Bronchial epithelial cell (primary cell): ENCODE measurements at regions not wholly inside any gene's neighbourhood (a gene's known extent, or its start where the extent isn't known, plus 50 kb on each side); places are given as distances from the start of the nearest gene placed in this dataset.

ENCODE experiments used
- DNase-seq: peaks from one replicate; pipeline ENCODE4 v3.0.0-alpha.2; 2010; ENCODE audit warnings: low read depth
- FAIRE-seq: peaks from 2 replicates; lab custom pipeline; 2011; peaks lifted over from hg19 to GRCh38; lab: Jason Lieb, UNC
- H3K27me3 ChIP-seq: 2 replicates; pipeline ENCODE4 v1.5.1; 2011; ENCODE audit warnings: low read length; ENCODE audit not compliant: control insufficient read depth, insufficient read depth
- H3K36me3 ChIP-seq: 2 replicates; pipeline ENCODE4 v1.5.1; 2011; ENCODE audit warnings: low read length; ENCODE audit not compliant: control insufficient read depth, insufficient read depth
- H3K4me3 ChIP-seq: 2 replicates; pipeline ENCODE4 v1.5.1; 2011; ENCODE audit warnings: mild to moderate bottlenecking, low read depth, low read length, control low read depth
- TF ChIP-seq, protein P1 (sequence below): IDR thresholded peaks from 2 replicates; pipeline ENCODE4 v1.5.1; 2011; ENCODE audit warnings: mild to moderate bottlenecking, moderate library complexity, low read length, control low read depth, inconsistent platforms; ENCODE audit not compliant: insufficient read depth, severe bottlenecking

DNA sequence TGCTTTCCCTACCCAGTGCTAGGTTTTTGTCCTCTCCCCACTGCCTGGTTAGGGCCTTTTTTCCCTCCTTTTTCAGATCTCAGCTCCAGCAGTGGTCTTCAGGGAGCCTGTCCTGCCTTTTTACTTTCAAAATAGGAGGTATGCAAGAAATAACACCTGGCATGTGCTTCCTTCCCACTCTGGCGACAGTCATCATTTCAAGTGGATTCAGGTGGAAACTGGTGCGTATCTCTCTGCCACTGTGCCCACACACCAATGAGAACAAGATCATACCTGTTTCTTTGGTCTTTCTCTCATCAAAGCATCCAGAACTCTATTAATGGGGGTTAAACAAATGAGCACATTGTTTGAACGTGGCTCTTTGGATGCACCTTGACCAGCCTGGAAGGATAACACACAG, 95.7 kb upstream of the GGTLC1 start:
- Histone ChIP-seq H3K4me3 (no peak overlapping the region), H3K36me3 (no peaks in the 10 kb centered on the region), H3K27me3 (no peaks in the 10 kb centered on the region)
- peak; percentile 18 for FAIRE-seq
- DNase-seq: no peak
- TF ChIP-seq, protein P1, sequence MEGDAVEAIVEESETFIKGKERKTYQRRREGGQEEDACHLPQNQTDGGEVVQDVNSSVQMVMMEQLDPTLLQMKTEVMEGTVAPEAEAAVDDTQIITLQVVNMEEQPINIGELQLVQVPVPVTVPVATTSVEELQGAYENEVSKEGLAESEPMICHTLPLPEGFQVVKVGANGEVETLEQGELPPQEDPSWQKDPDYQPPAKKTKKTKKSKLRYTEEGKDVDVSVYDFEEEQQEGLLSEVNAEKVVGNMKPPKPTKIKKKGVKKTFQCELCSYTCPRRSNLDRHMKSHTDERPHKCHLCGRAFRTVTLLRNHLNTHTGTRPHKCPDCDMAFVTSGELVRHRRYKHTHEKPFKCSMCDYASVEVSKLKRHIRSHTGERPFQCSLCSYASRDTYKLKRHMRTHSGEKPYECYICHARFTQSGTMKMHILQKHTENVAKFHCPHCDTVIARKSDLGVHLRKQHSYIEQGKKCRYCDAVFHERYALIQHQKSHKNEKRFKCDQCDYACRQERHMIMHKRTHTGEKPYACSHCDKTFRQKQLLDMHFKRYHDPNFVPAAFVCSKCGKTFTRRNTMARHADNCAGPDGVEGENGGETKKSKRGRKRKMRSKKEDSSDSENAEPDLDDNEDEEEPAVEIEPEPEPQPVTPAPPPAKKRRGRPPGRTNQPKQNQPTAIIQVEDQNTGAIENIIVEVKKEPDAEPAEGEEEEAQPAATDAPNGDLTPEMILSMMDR: no peak

GRCh38 chr20:24081077-24081476, 92.5 kb upstream of the GGTLC1 start:
- DNase-seq (no peak), FAIRE-seq (no peak)
- Histone ChIP-seq H3K27me3 (no peaks in the 10 kb centered on the region), H3K36me3 (no peaks in the 10 kb centered on the region), H3K4me3 (no peak overlapping the region)
- TF ChIP-seq, protein P1: no peak

GRCh38 chr20:24079661-24080412, 91.3 kb upstream of the GGTLC1 start:
- DNase-seq (peak; percentile 60), FAIRE-seq (peak; percentile 18)
- H3K4me3 ChIP-seq: no peak overlapping the region
- no peaks in the 10 kb centered on the region for H3K36me3 ChIP-seq
- TF ChIP-seq, protein P1: no peak
- no peaks in the 10 kb centered on the region for H3K27me3 ChIP-seq

DNA sequence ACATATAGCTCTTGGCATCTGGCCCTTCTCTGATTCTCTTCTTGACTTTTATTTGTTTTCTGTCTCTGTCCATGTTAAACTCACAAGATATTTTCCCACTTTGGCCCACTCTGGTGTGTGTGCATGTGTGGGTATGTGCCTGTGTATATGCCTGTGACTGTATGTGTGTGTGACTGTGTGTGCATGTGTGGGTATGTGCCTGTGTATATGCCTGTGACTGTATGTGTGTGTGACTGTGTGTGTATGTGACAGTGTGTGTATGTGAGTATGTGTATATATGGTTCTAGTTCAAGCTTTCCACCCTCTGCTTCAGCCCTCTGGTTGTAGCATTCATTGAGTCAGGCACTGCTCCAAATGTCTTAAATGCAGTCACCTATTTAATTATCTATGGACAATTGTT, 88.6 kb upstream of the GGTLC1 start:
- TF ChIP-seq, protein P1: no peak
- Histone ChIP-seq H3K36me3 (no peaks in the 10 kb centered on the region), H3K27me3 (no peaks in the 10 kb centered on the region), H3K4me3 (no peak overlapping the region)
- DNase-seq (no peak), FAIRE-seq (peak; percentile 97)

GRCh38 chr20:24070679-24071078, 82.1 kb upstream of the GGTLC1 start:
- FAIRE-seq: no peak

More at GRCh38 chr20:24070679-24071078, 82.1 kb upstream of the GGTLC1 start:
- H3K4me3 ChIP-seq: no peak overlapping the region
- no peak for DNase-seq
- no peaks in the 10 kb centered on the region for H3K27me3 ChIP-seq
- H3K36me3 ChIP-seq: no peaks in the 10 kb centered on the region
- TF ChIP-seq, protein P1: no peak
